Left forelimb (tissue), 1 donor: ENCODE measurements at regions not wholly inside any gene's neighbourhood (a gene's known extent, or its start where the extent isn't known, plus 50 kb on each side); places are given as distances from the start of the nearest gene placed in this dataset.
"Not testable (repeated sequence)": the region's sequence is repeated elsewhere in the genome, so short reads cannot be mapped to it uniquely, and the experiment has no call there.

Source experiments
- DNase-seq: peaks from one replicate; pipeline ENCODE4 v3.0.0-alpha.2; 2018; ENCODE audit warnings: low spot score

DNA sequence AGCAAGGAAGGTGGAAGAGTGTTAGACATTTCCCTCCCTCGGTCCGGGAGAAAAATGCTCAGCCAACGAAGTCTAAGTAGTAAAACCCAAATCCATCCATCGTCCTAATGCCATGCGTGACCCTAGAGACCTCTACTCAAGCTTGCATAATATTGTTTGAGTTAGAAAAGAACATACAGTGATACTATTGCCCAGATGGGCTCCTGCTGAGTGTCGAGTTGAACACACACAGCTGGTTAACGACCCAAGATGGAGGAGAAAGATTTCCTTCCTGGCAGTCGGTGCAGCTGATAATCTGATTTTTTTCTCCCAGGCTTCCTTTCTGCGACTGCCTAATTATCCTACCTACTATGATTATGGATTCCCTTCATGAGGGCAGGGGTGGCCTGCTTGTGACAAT lies 164.4 kb upstream of the KCNG1 start:
- DNase-seq, result no peak

DNA sequence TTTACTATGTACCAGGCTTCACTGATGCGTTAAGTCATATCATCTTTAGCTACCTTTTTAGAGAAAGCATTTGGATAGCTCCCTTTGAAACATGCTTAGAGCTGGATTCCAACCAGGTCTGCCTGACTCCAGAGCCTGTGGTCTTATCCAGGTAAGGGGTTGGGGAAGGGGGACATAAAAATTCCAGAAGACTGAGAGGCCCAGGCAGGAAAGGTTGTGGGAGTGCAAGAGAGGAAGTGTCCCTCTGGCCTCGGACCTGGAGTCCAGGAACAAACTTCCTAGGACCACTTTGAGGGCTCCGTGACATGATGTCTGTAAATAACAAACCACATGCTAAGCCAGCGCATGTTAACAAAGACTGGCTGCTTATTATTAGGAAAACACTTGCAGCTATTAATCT lies 163.0 kb upstream of the KCNG1 start:
- no peak for DNase-seq

GRCh38 chr20:51185277-51185676 lies 162.4 kb upstream of the KCNG1 start:
- DNase-seq, result no peak

DNA sequence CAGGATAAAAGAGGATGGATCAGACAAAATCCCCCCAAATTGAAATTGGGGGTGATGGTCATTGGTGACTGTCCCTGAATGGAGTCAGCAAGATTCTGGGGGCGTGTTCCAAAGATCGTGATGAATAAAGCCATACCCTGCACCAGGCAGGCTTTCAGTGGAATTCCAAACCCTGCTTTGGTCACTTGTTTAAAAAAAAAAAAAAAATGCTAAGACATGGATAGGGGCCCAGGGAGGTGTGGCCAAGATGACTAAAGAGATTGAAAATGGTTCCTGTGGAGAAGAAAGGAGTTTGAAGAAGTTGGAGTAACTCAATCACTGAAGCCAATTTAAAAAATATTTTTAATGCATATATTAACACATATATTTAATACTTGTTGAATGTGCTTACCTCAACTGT lies 161.4 kb upstream of the KCNG1 start:
- no peak for DNase-seq

- DNase-seq, result no peak
Measured at GRCh38 chr20:51183451-51183850, 160.5 kb upstream of the KCNG1 start.

DNA sequence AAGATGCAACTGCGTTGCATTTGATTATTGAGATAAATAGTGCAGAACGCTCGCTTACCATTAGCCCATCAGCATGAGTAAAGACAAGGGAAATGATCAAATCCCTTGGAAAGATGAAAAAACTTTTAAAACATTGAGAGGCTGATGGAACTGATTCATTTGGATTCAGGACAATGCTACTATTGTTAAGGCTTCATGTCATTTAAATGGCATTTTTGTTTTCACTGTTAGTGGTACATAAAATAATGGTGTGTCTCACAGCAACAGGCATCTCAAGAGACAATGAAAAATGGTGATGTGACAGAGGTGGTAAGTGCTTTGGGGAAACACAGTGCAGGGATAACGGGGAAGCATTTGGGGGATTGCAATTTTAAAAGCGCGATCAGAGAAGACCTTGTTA lies 159.7 kb upstream of the KCNG1 start:
- no peak for DNase-seq

- DNase-seq, result no peak
Measured at GRCh38 chr20:51178153-51178552, 155.2 kb upstream of the KCNG1 start.

DNA sequence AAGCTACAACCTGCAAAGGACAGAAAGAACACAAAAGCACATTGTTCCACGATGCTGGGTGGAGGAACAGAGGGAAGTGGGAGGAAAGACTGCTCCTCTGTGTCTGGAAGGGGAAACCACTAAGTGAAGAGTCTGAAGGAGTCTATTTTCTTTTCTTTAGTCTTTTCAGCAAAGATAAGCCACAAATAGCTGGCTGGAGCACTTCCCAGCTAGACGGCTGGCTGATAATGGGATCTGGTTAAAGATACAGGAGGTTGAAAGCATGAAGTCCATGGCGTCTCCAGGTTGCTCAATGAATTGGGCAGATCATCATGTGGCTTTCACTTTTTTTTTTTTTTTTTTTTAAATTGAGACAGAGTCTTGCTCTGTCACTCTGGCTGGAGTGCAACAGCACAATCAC lies 154.0 kb upstream of the KCNG1 start:
- DNase-seq, result no peak

- no peak for DNase-seq
Measured at GRCh38 chr20:51176446-51176845, 153.5 kb upstream of the KCNG1 start.

GRCh38 chr20:51175724-51176123 lies 152.8 kb upstream of the KCNG1 start:
- DNase-seq, result no peak

DNA sequence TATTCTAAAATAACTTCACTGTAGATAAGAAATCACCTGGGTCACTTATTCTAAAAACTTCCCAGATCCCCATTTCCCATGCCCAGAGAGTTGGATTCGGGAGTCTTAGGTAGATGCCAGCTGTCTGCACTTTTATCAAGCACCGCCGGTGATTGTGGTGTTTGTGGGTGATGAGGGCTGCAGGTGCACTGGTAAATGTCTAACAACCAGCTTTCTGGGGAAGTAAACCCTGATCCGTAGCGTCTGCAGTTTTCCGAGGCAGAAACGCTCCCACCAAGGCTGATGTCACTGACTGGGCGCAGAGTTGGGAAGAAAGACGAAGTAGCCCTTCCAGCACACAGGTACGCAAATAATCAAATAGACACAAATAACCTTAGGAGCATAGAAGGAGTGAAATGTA lies 152.2 kb upstream of the KCNG1 start:
- no peak for DNase-seq

- no peak for DNase-seq
Measured at GRCh38 chr20:51174536-51174935, 151.6 kb upstream of the KCNG1 start.

DNA sequence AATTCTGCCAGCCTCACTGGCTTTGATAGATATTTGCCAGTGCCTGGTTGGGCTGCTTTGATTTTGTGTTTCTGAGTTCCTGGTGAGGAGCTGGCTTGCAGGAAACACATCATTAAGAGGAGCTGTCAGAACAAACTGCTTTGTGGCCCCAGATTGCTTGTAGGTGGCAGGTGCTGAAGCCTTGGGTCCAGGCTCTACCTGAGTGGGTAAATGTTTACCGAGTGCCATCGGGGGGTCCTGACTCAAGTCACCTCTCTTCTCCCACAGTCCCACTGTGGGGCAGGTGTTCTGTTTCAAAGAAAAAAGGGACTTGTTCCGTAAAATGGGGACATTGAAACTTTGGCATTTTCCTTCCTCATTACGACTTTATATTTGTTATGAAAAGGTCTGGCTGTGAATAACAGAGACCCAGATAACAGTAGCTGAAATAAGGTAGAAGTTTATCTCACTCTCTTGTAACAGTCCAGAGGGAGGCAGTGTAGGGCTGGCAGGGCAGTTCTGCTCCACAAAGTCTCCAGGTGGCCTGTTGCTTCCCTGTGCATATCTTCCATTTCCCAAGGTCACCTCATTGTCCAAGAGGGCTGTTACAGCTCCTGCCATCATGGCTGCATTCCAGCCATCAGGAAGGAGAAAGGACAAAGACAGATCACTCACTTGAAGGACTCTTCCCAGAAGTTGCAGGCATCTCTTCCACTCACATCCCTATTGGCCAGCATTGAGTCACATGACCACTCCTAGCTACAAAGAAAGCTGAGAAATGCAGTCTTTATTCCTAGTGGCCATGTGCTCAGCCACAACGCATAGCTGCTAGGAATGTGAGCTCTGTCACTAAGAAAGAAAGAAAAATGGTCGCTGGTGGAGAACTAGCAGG lies 149.9 kb upstream of the KCNG1 start:
- no peak for DNase-seq

DNA sequence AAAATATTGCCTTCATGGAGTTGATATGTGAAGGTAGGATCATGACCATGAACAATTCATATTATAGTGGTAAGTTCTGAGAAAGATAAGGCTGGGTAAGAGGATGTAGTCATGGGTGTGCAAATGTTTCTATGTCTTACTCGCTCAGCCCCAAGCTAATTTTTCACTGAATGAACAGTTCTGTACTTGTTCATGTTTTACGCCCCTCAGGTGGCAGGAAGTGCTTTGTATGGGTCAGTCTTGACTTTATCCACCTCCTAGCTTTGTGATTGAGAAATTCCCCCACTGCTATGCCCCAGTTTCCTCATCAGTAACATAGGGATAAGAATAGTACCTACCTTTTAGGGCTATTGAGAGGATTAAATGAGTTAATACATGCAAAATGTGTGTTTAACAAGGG lies 148.2 kb upstream of the KCNG1 start:
- no peak for DNase-seq

DNA sequence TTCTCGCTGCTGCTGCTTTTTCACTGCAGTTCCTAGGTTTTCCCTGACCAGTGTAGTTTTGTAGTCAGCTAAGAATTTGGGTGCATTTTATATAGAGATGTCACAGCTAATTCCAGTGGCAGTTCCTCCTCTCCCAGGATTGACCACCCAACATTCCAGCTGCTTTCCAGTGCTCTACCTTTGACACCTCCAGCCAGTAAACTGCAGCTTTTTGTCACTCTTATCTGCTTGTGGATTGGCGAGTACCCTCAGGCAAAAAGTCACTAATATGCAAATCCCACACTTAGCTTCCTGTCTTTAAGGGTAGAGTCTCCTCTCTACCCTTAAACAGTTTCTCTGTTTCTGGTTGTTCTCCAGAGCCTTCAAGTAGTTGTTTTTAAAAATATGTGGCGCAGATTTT lies 146.9 kb upstream of the KCNG1 start:
- no peak for DNase-seq

GRCh38 chr20:51167911-51168310 lies 145.0 kb upstream of the KCNG1 start:
- not testable (repeated sequence) for DNase-seq

DNA sequence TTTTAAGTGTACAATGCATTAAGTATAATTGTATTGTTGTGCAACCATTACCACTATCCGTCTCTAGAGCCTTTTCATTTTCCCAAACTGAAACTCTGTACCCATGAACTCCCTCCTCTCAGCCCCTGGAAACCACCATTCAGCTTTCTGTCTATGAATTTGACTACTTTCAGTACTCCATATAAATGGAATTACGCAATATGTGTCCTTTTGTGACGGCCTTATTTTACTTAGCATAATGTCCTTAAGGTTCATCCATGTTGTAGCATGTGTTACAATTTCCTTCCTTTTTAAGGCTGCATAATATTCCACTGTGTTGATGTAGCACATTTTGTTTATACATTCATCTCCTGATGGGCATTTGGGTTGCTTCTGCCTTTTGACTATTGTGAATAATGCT lies 143.6 kb upstream of the KCNG1 start:
- DNase-seq, result no peak

- DNase-seq, result no peak
Measured at GRCh38 chr20:51165131-51165530, 142.2 kb upstream of the KCNG1 start.

DNA sequence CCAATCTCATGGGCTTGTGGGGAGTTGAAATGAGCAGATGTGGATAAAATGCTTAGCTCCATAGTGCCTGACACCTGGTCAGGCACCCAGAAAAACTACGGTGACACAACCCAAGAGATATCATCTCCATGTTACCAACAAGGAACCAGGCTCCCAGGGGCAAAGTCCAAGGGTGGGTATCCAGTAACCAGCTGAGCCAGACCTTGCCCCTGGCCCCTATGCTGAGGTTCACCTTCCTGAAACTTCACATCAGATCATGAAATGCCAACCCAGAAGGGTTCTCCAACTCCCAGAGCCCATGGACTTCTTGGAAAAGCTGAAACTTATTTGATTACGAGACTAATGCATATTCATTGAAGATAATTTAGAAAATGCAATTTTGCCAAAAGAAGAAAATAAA lies 141.8 kb upstream of the KCNG1 start:
- DNase-seq, result no peak

DNA sequence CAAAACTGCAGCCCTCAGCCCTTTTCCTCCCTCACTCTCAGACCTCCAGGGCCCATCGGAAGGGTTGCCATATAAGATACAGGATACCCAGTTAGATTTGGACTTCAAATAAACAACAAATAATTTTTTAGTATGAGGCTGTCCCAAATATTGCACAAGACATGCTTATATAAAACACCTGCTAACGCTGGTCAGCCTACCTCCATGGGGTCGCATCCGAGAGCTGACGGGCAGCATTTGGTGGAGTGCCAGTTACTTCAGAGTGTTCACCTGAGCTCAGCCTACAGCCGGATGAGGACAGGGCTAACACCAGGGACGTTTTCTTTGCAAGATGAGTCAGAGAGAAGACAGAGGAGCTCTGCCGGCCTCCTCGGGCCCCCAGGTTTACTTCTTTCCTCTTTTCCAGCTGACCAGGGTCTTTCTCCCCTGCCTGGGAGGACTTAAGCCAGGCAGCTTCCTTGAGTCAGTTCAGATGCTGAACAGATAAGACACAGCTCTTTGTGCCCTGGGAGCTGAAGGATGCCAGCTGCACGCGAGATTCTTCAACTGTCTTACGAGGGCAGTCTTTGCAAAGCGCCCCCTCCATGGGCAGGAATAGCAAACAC lies 141.2 kb upstream of the KCNG1 start:
- DNase-seq, result no peak

DNA sequence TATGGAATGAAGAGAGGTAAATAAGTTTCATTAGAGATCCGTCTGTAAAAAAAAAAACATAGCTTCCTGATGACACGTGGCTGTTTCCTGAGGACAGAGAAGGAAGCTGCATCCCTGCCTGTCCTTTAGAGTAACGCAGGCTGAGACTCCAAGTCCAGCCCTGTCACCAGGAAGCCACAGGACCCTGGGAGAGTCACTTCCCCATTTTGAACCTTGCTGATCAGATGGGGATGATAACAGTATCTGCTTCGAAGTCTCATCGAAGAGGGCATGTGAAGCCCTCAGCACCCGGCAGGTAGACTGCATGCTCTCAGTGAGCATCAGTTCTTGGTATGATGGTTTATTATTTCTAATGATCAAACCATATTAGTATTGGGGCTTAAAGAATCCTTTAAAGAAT lies 139.1 kb upstream of the KCNG1 start:
- DNase-seq, result no peak

- DNase-seq, result no peak
Measured at GRCh38 chr20:51160821-51161220, 137.9 kb upstream of the KCNG1 start.

GRCh38 chr20:51159981-51160380 lies 137.1 kb upstream of the KCNG1 start:
- no peak for DNase-seq

DNA sequence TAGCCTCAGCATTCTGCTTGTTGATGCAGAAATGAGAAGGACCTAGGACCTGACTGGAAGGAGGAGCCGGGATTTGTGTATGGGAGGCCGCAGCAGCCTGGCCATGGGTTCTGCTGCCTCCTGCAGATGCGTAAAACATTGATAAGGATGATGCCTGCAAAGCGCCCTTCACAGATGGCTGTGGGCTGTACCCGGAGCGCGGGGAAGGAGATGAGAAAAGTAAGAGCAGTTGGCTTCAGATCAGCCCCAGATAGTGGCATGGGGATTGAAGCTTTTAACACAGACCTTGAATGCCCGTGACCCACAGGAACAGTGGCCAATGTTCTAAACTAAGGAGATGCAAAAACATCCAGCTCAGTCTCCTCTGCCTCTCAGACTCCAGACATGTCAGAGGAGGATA lies 136.4 kb upstream of the KCNG1 start:
- no peak for DNase-seq
